ENCODE measurements at regions not wholly inside any gene's neighbourhood (a gene's known extent, or its start where the extent isn't known, plus 50 kb on each side); places are given as distances from the start of the nearest gene placed in this dataset.

- POLR2A ChIA-PET = interaction anchor here (1.0 kb wide), 1 partner anchor 24 kb away, joined by 6 read pairs; no protein-coding TSS in a partner anchor
- H3K9me3 ChIP-seq (ENCODE audit: low read length) = 0 out of 2 replicates have a peak, but pooled peaks cover 4% of the 10 kb centered on the region
- no peak overlapping the region for H2AFZ ChIP-seq (ENCODE audit: low read length)
- H3K4me2 ChIP-seq (ENCODE audit: low read length) = no peak overlapping the region
- no peak for DNase-seq (ENCODE audit: low spot score)
- H3K4me3 ChIP-seq (ENCODE audit: low read depth, low read length, poor library complexity, severe bottlenecking) = no peak overlapping the region
- BruUV-seq (replicated peaks) = no TSS peak
- no peak overlapping the region for H3K27ac ChIP-seq (ENCODE audit: low read depth, low read length, poor library complexity, severe bottlenecking)
- H3K36me3 ChIP-seq (ENCODE audit: insufficient read depth, low read length) = no peaks in the 10 kb centered on the region
- H3K79me2 ChIP-seq (ENCODE audit: insufficient read depth, low read depth, low read length) = no peaks in the 10 kb centered on the region
- intact Hi-C loops (cut with micrococcal nuclease; ENCODE audit: unreplicated experiment) = no loop called here
- H3K4me1 ChIP-seq (ENCODE audit: insufficient read depth, low read length, poor library complexity, severe bottlenecking) = no peaks in the 10 kb centered on the region
- no peak for TF ChIP-seq EZH2phosphoT487 (IDR thresholded peaks at IDR 0.05; ENCODE audit: borderline replicate concordance, low read depth, low read length)
- H3K9me2 ChIP-seq (ENCODE audit: insufficient read depth, low read length) = no peaks in the 10 kb centered on the region
- H4K20me1 ChIP-seq (ENCODE audit: insufficient read depth, low read length) = no peaks in the 10 kb centered on the region
- CTCF ChIA-PET (ENCODE audit: unreplicated experiment) = no interaction called here
These were observed 531.3 kb upstream of the MAN1A1 start for GRCh38 chr6:119880840-119881239.

GRCh38 chr6:119879731-119880130 lies 530.2 kb upstream of the MAN1A1 start:
- Histone ChIP-seq H3K4me2 (ENCODE audit: low read length) (no peak overlapping the region), H2AFZ (ENCODE audit: low read length) (no peak overlapping the region), H3K27ac (ENCODE audit: low read depth, low read length, poor library complexity, severe bottlenecking) (no peak overlapping the region), H3K9me3 (ENCODE audit: low read length) (0 out of 2 replicates have a peak, but pooled peaks cover 1% of the 10 kb centered on the region), H3K79me2 (ENCODE audit: insufficient read depth, low read depth, low read length) (no peaks in the 10 kb centered on the region), H4K20me1 (ENCODE audit: insufficient read depth, low read length) (no peaks in the 10 kb centered on the region), H3K9me2 (ENCODE audit: insufficient read depth, low read length) (no peaks in the 10 kb centered on the region), H3K4me1 (ENCODE audit: insufficient read depth, low read length, poor library complexity, severe bottlenecking) (no peaks in the 10 kb centered on the region), H3K4me3 (ENCODE audit: low read depth, low read length, poor library complexity, severe bottlenecking) (no peak overlapping the region), H3K36me3 (ENCODE audit: insufficient read depth, low read length) (no peaks in the 10 kb centered on the region)
- intact Hi-C loops (cut with micrococcal nuclease; ENCODE audit: unreplicated experiment) = no loop called here
- ChIA-PET CTCF (ENCODE audit: unreplicated experiment) (no interaction called here), POLR2A (no interaction called here)
- no TSS peak for BruUV-seq (replicated peaks)
- TF ChIP-seq EZH2phosphoT487 (IDR thresholded peaks at IDR 0.05; ENCODE audit: borderline replicate concordance, low read depth, low read length) (no peak), CTCF (conservative IDR thresholded peaks at IDR 0.05; ENCODE audit: low read length) (no peak)
- no peak for DNase-seq (ENCODE audit: low spot score)

- CTCF ChIA-PET (ENCODE audit: unreplicated experiment) = no interaction called here
- no TSS peak for BruUV-seq (replicated peaks)
- DNase-seq (ENCODE audit: low spot score) = no peak
- Histone ChIP-seq H3K9me3 (ENCODE audit: low read length) (no peaks in the 10 kb centered on the region), H3K4me3 (ENCODE audit: low read depth, low read length, poor library complexity, severe bottlenecking) (no peak overlapping the region), H2AFZ (ENCODE audit: low read length) (no peak overlapping the region), H3K27ac (ENCODE audit: low read depth, low read length, poor library complexity, severe bottlenecking) (no peak overlapping the region), H3K4me2 (ENCODE audit: low read length) (no peak overlapping the region), H3K4me1 (ENCODE audit: insufficient read depth, low read length, poor library complexity, severe bottlenecking) (no peaks in the 10 kb centered on the region), H3K9me2 (ENCODE audit: insufficient read depth, low read length) (no peaks in the 10 kb centered on the region), H3K36me3 (ENCODE audit: insufficient read depth, low read length) (no peaks in the 10 kb centered on the region), H3K79me2 (ENCODE audit: insufficient read depth, low read depth, low read length) (no peaks in the 10 kb centered on the region), H4K20me1 (ENCODE audit: insufficient read depth, low read length) (no peaks in the 10 kb centered on the region)
- TF ChIP-seq EZH2phosphoT487 (IDR thresholded peaks at IDR 0.05; ENCODE audit: borderline replicate concordance, low read depth, low read length) (no peak), CTCF (conservative IDR thresholded peaks at IDR 0.05; ENCODE audit: low read length) (no peak)
- POLR2A ChIA-PET = interaction anchor here (0.5 kb wide), 1 partner anchor 19 kb away, joined by 4 read pairs; no protein-coding TSS in a partner anchor
- intact Hi-C loops (cut with micrococcal nuclease; ENCODE audit: unreplicated experiment) = no loop called here
These were observed 524.8 kb upstream of the MAN1A1 start for GRCh38 chr6:119874381-119874780.
